IMR-90 (cell line): ENCODE measurements at regions not wholly inside any gene's neighbourhood (a gene's known extent, or its start where the extent isn't known, plus 50 kb on each side); places are given as distances from the start of the nearest gene placed in this dataset.

Experiments used
- ATAC-seq: fragments of 200-7000 bp; cut with Tn5 transposase; 2 replicates; pipeline ENCODE4 v1.9.1; 2020; ENCODE audit warnings: low read depth, mild to moderate bottlenecking, moderate library complexity
- BruUV-seq: library from RNA; stranded (reverse); fragments of 400-500 nt; replicated peaks from 2 replicates; lab custom pipeline; 2021; lab: Mats Ljungman, UMichigan
- CTCF ChIA-PET: fragments of 300-600 bp; formaldehyde crosslinking; extraction: SDS; loops from one replicate; lab custom pipeline; 2021; ENCODE audit warnings: antibody characterized with exemption; lab: Yijun Ruan, JAX
- POLR2A ChIA-PET: fragments of 300-600 bp; sonication (Branson Sonifier 250); formaldehyde crosslinking; loops from one replicate; lab custom pipeline; 2022; ENCODE audit warnings: antibody characterized with exemption; ENCODE audit not compliant: unreplicated experiment; lab: Charles Lee
- DNase-seq: peaks from one replicate; pipeline ENCODE4 v3.0.0; 2013
- H2AFZ ChIP-seq: replicated peaks from 2 replicates; pipeline ENCODE3; 2013; ENCODE audit warnings: low read length, mild to moderate bottlenecking; ENCODE audit not compliant: poor library complexity
- H2AK5ac ChIP-seq: 2 replicates; pipeline ENCODE4 v1.6.1; 2013; ENCODE audit warnings: low read depth, low read length, inconsistent platforms
- H2AK9ac ChIP-seq: replicated peaks from 2 replicates; pipeline ENCODE3; 2013; ENCODE audit warnings: mild to moderate bottlenecking, low read depth, low read length, moderate library complexity; ENCODE audit not compliant: poor library complexity
- H2BK120ac ChIP-seq: 2 replicates; pipeline ENCODE4 v1.6.1; 2013; ENCODE audit warnings: low read depth, low read length, inconsistent platforms
- H2BK15ac ChIP-seq: 3 replicates; pipeline ENCODE4 v1.6.1; 2013; ENCODE audit warnings: low read depth, low read length, inconsistent platforms
- H2BK20ac ChIP-seq: 2 replicates; pipeline ENCODE4 v1.6.1; 2013; ENCODE audit warnings: low read depth, mild to moderate bottlenecking, inconsistent platforms, low read length, moderate library complexity
- H2BK5ac ChIP-seq: 2 replicates; pipeline ENCODE4 v1.6.1; 2013; ENCODE audit warnings: mild to moderate bottlenecking, low read depth, low read length, inconsistent platforms; ENCODE audit not compliant: poor library complexity, severe bottlenecking
- H3K14ac ChIP-seq: replicated peaks from 2 replicates; pipeline ENCODE4 v1.6.1; 2013; ENCODE audit warnings: low read depth, low read length, inconsistent platforms
- H3K18ac ChIP-seq: 2 replicates; pipeline ENCODE4 v1.6.1; 2013; ENCODE audit warnings: low read depth, low read length, control low read depth
- H3K23ac ChIP-seq: 2 replicates; pipeline ENCODE4 v1.6.1; 2013; ENCODE audit warnings: low read depth, low read length, inconsistent platforms
- H3K27ac ChIP-seq: 2 replicates; pipeline ENCODE4 v1.5.1; 2013; ENCODE audit warnings: mild to moderate bottlenecking, control low read depth, low read length; ENCODE audit not compliant: insufficient read depth
- H3K27me3 ChIP-seq: 2 replicates; pipeline ENCODE4 v1.6.1; 2013; ENCODE audit warnings: low read length; ENCODE audit not compliant: control insufficient read depth, insufficient read depth
- H3K36me3 ChIP-seq: 2 replicates; pipeline ENCODE4 v1.6.1; 2013; ENCODE audit warnings: low read length, mixed read lengths; ENCODE audit not compliant: control insufficient read depth, insufficient read depth
- H3K4ac ChIP-seq: 2 replicates; pipeline ENCODE4 v1.6.1; 2013; ENCODE audit warnings: low read depth, low read length, inconsistent platforms
- H3K4me1 ChIP-seq: 2 replicates; pipeline ENCODE4 v1.6.1; 2013; ENCODE audit warnings: low read length, mixed read lengths; ENCODE audit not compliant: control insufficient read depth, insufficient read depth
- H3K4me2 ChIP-seq: 2 replicates; pipeline ENCODE4 v1.6.1; 2013; ENCODE audit warnings: low read depth, mild to moderate bottlenecking, control low read depth, low read length, moderate library complexity
- H3K4me3 ChIP-seq: 2 replicates; pipeline ENCODE4 v1.5.1; 2013; ENCODE audit warnings: low read depth, mild to moderate bottlenecking, control low read depth, low read length, moderate library complexity; ENCODE audit not compliant: insufficient read depth
- H3K56ac ChIP-seq: 2 replicates; pipeline ENCODE4 v1.6.1; 2013; ENCODE audit warnings: low read length, inconsistent platforms; ENCODE audit not compliant: insufficient read depth; ENCODE audit errors: extremely low read depth
- H3K79me1 ChIP-seq, 2 experiments: 2 replicates each; pipeline ENCODE4 v1.6.1; 2013; ENCODE audit warnings: low read length in 2 of 2, inconsistent platforms in 1 of 2, low read depth in 1 of 2
- H3K9ac ChIP-seq: 2 replicates; pipeline ENCODE4 v1.6.1; 2013; ENCODE audit warnings: low read depth, low read length, control low read depth
- H3K9me1 ChIP-seq: 2 replicates; pipeline ENCODE4 v1.6.1; 2013; ENCODE audit warnings: low read length, inconsistent platforms; ENCODE audit not compliant: insufficient read depth
- H3K9me3 ChIP-seq: 2 replicates; pipeline ENCODE4 v1.6.1; 2013; ENCODE audit warnings: low read length; ENCODE audit not compliant: control insufficient read depth, insufficient read depth
- H4K20me1 ChIP-seq: 2 replicates; pipeline ENCODE4 v1.6.1; 2013; ENCODE audit warnings: low read length, inconsistent platforms; ENCODE audit not compliant: insufficient read depth
- H4K5ac ChIP-seq: 2 replicates; pipeline ENCODE4 v1.6.1; 2013; ENCODE audit warnings: mild to moderate bottlenecking, low read depth, low read length, control low read depth
- H4K8ac ChIP-seq, 2 experiments: 2 replicates each; pipeline ENCODE4 v1.6.1; 2013; ENCODE audit warnings: low read depth in 2 of 2, low read length in 2 of 2, control low read depth in 1 of 2, inconsistent platforms in 1 of 2
- H4K91ac ChIP-seq: 2 replicates; pipeline ENCODE4 v1.6.1; 2013; ENCODE audit warnings: low read depth, low read length, inconsistent platforms; ENCODE audit not compliant: insufficient read depth
- BHLHE40 ChIP-seq: fragments of 150-350 bp; IDR thresholded peaks from 2 replicates; pipeline ENCODE4 v1.6.1; 2016; ENCODE audit warnings: mild to moderate bottlenecking, low read depth, low read length
- CTCF ChIP-seq: conservative IDR thresholded peaks from 2 replicates; pipeline ENCODE4 v1.5.1; 2012; ENCODE audit warnings: mild to moderate bottlenecking, low read depth, low read length, improper control_type of control experiment
- ELK1 ChIP-seq: fragments of 150-350 bp; IDR thresholded peaks from 2 replicates; pipeline ENCODE4 v1.6.1; 2016; ENCODE audit warnings: low read depth, mild to moderate bottlenecking, low read length, moderate library complexity, borderline replicate concordance
- FOS ChIP-seq: fragments of 150-350 bp; IDR thresholded peaks from 2 replicates; pipeline ENCODE4 v1.6.1; 2016; ENCODE audit warnings: low read depth, low read length
- MXI1 ChIP-seq: IDR thresholded peaks from 2 replicates; pipeline ENCODE4 v1.6.1; 2012; ENCODE audit warnings: low read depth, mild to moderate bottlenecking, low read length, moderate library complexity, borderline replicate concordance
- NFE2L2 ChIP-seq: fragments of 150-350 bp; IDR thresholded peaks from 2 replicates; pipeline ENCODE4 v1.6.1; 2016; ENCODE audit warnings: low read depth, mild to moderate bottlenecking, low read length
- RCOR1 ChIP-seq: IDR thresholded peaks from 2 replicates; pipeline ENCODE4 v1.6.1; 2012; ENCODE audit warnings: mild to moderate bottlenecking, low read length, improper control_type of control experiment; ENCODE audit not compliant: insufficient replicate concordance
- RFX5 ChIP-seq: IDR thresholded peaks from 2 replicates; pipeline ENCODE4 v1.8.0; 2012; ENCODE audit warnings: low read depth, mild to moderate bottlenecking, low read length, moderate library complexity
- SMC3 ChIP-seq: fragments of 150-350 bp; IDR thresholded peaks from 2 replicates; pipeline ENCODE4 v1.6.1; 2016; ENCODE audit warnings: low read depth, mild to moderate bottlenecking, antibody characterized with exemption, low read length, moderate library complexity
- USF2 ChIP-seq: fragments of 150-350 bp; IDR thresholded peaks from 2 replicates; pipeline ENCODE4 v1.6.1; 2017; ENCODE audit warnings: mild to moderate bottlenecking, antibody characterized with exemption, low read length, low read depth
- WGBS, 2 experiments: methylation state at CpG; one replicate each; pipeline versions ENCODE4 v1.1.5 to v1.1.7; 2013; ENCODE audit warnings: missing lambda C conversion rate in 2 of 2; ENCODE audit not compliant: insufficient read length in 1 of 2; ENCODE audit errors: extremely low coverage in 2 of 2; 5-methylcytosine and 5-hydroxymethylcytosine counted together
- dilution Hi-C: fragments of 300-500 bp; cut with HindIII; formaldehyde crosslinking; loops from one replicate; pipeline ENCODE4 v1.14.3; 2018; ENCODE audit warnings: low sequenced_read_pairs; ENCODE audit not compliant: unreplicated experiment
- in situ Hi-C: fragments of 300-500 bp; cut with MboI; formaldehyde crosslinking; loops from 3 replicates; pipeline ENCODE4 v1.14.3; 2019; ENCODE audit warnings: low sequenced_read_pairs, inconsistent platforms, mixed read lengths
- intact Hi-C: fragments of 100-400 bp; cut with micrococcal nuclease; formaldehyde crosslinking; loops from 2 replicates; pipeline ENCODE4 v1.10.0; 2022

GRCh38 chr13:42393573-42394360 is 121.8 kb downstream of the AKAP11 start:
- Histone ChIP-seq H2BK120ac (no peak overlapping the region), H3K14ac (no peak overlapping the region), H4K5ac (no peak overlapping the region), H3K9me1 (no peaks in the 10 kb centered on the region), H3K56ac (no peak overlapping the region), H2BK20ac (no peak overlapping the region), H4K8ac (no peak overlapping the region), H3K9me3 (no peaks in the 10 kb centered on the region), H3K27ac (no peak overlapping the region), H4K20me1 (no peaks in the 10 kb centered on the region), H3K79me1 (no peaks in the 10 kb centered on the region), H2AK9ac (no peak overlapping the region), H3K36me3 (no peaks in the 10 kb centered on the region), H2BK5ac (no peak overlapping the region), H3K4ac (no peak overlapping the region), H2AK5ac (no peak overlapping the region), H2BK15ac (no peak overlapping the region), H3K23ac (no peak overlapping the region; the same call in 1 of the 2 replicates), H3K27me3 (peaks cover 7% of the 10 kb centered on the region), H4K91ac (no peak overlapping the region), H3K9ac (no peak overlapping the region), H3K4me3 (no peak overlapping the region), H2AFZ (no peak overlapping the region), H3K4me2 (no peak overlapping the region), H3K18ac (no peak overlapping the region), H3K4me1 (no peaks in the 10 kb centered on the region)
- BruUV-seq: no TSS peak
- DNase-seq (no peak), ATAC-seq (no peak)
- intact Hi-C loops (no loop called here), in situ Hi-C loops (no loop called here), dilution Hi-C loops (no loop called here)
- CTCF ChIA-PET: no interaction called here
- POLR2A ChIA-PET: no interaction called here
- TF ChIP-seq CTCF (no peak), BHLHE40 (no peak), RFX5 (no peak), USF2 (no peak), SMC3 (no peak), FOS (no peak), ELK1 (no peak), RCOR1 (no peak), NFE2L2 (no peak), MXI1 (no peak)
- no CpG with 5 or more reads among the region's 5 CpGs for WGBS, 2 experiments
